H4 (cell line): ENCODE measurements at regions not wholly inside any gene's neighbourhood (a gene's known extent, or its start where the extent isn't known, plus 50 kb on each side); places are given as distances from the start of the nearest gene placed in this dataset.

ENCODE experiments used
- DNase-seq: peaks from one replicate; pipeline ENCODE4 v3.0.0-alpha.2; 2015; ENCODE audit warnings: low spot score

GRCh38 chr12:75908961-75909605, 122.5 kb downstream of the PHLDA1 start:
- DNase-seq = peak; percentile 21

GRCh38 chr12:75905922-75906321, 125.7 kb downstream of the PHLDA1 start:
- no peak for DNase-seq

- DNase-seq = no peak
These were observed 130.8 kb downstream of the PHLDA1 start for GRCh38 chr12:75900781-75901254.

GRCh38 chr12:75900226-75900625, 131.3 kb downstream of the PHLDA1 start:
- DNase-seq = no peak

- DNase-seq = no peak
These were observed 136.4 kb downstream of the PHLDA1 start for GRCh38 chr12:75894965-75895754.

- DNase-seq = no peak
These were observed 137.8 kb downstream of the PHLDA1 start for GRCh38 chr12:75893765-75894164.

- no peak for DNase-seq
These were observed 138.7 kb downstream of the PHLDA1 start for GRCh38 chr12:75892731-75893408.

GRCh38 chr12:75891072-75891471, 140.5 kb downstream of the PHLDA1 start:
- no peak for DNase-seq

GRCh38 chr12:75890660-75891059, 140.9 kb downstream of the PHLDA1 start:
- DNase-seq = no peak

- no peak for DNase-seq
These were observed 141.4 kb downstream of the PHLDA1 start for GRCh38 chr12:75890141-75890540.

- DNase-seq = no peak
These were observed 142.5 kb downstream of the PHLDA1 start for GRCh38 chr12:75888874-75889613.

GRCh38 chr12:75888399-75888798, 143.2 kb downstream of the PHLDA1 start:
- DNase-seq = no peak

- DNase-seq = no peak
These were observed 143.6 kb downstream of the PHLDA1 start for GRCh38 chr12:75887979-75888378.

GRCh38 chr12:75884465-75884985, 147.1 kb downstream of the PHLDA1 start:
- no peak for DNase-seq

GRCh38 chr12:75883241-75883640, 148.3 kb downstream of the PHLDA1 start:
- DNase-seq = no peak

- DNase-seq = no peak
These were observed 149.2 kb downstream of the PHLDA1 start for GRCh38 chr12:75882421-75882820.

- no peak for DNase-seq
These were observed 149.7 kb downstream of the PHLDA1 start for GRCh38 chr12:75881920-75882319.

- DNase-seq = no peak
These were observed 153.6 kb downstream of the PHLDA1 start for GRCh38 chr12:75877763-75878621.

- DNase-seq = no peak
These were observed 154.5 kb downstream of the PHLDA1 start for GRCh38 chr12:75876832-75877762.

GRCh38 chr12:75874441-75874840, 157.1 kb downstream of the PHLDA1 start:
- no peak for DNase-seq
